Neural progenitor cell (in vitro differentiated cells): ENCODE measurements at regions not wholly inside any gene's neighbourhood (a gene's known extent, or its start where the extent isn't known, plus 50 kb on each side); places are given as distances from the start of the nearest gene placed in this dataset.
A peak's percentile ranks its signal among the peaks of the same experiment; 100 is the strongest.

Source experiments
- DNase-seq: peaks from one replicate; pipeline ENCODE4 v3.0.0-alpha.2; 2016; ENCODE audit warnings: low spot score
- H2AFZ ChIP-seq: fragments of 200-600 bp; sonication (generic); replicated peaks from 2 replicates; pipeline ENCODE4 v1.6.1; 2016; ENCODE audit warnings: antibody characterized with exemption
- H3F3A ChIP-seq: fragments of 200-600 bp; sonication (generic); 2 replicates; pipeline ENCODE4 v1.6.1; 2016; ENCODE audit warnings: antibody characterized with exemption, low read depth
- H3K27ac ChIP-seq: fragments of 200-600 bp; sonication (generic); 2 replicates; pipeline ENCODE4 v1.5.1; 2016; ENCODE audit warnings: mild to moderate bottlenecking
- H3K27me3 ChIP-seq: fragments of 200-600 bp; sonication (generic); 2 replicates; pipeline ENCODE4 v1.6.1; 2016; ENCODE audit warnings: mild to moderate bottlenecking, moderate library complexity
- H3K36me3 ChIP-seq: fragments of 200-600 bp; sonication (generic); 2 replicates; pipeline ENCODE4 v1.5.1; 2016
- H3K4me1 ChIP-seq: fragments of 200-600 bp; sonication (generic); 2 replicates; pipeline ENCODE4 v1.6.1; 2016; ENCODE audit warnings: mixed run types
- H3K4me2 ChIP-seq: fragments of 200-600 bp; sonication (generic); 2 replicates; pipeline ENCODE4 v1.6.1; 2016
- H3K4me3 ChIP-seq: fragments of 200-600 bp; sonication (generic); 2 replicates; pipeline ENCODE4 v1.5.1; 2016
- H3K79me2 ChIP-seq: fragments of 200-600 bp; sonication (generic); 2 replicates; pipeline ENCODE4 v1.6.1; 2016; ENCODE audit warnings: low read depth
- H3K9ac ChIP-seq: fragments of 200-600 bp; sonication (generic); 2 replicates; pipeline ENCODE4 v1.6.1; 2016
- H3K9me3 ChIP-seq: fragments of 200-600 bp; sonication (generic); 2 replicates; pipeline ENCODE4 v1.5.1; 2016; ENCODE audit warnings: low read depth
- H4K20me1 ChIP-seq: fragments of 200-600 bp; sonication (generic); 2 replicates; pipeline ENCODE4 v1.6.1; 2016; ENCODE audit warnings: low read depth
- H3K27ac Mint-ChIP-seq: 3 replicates; pipeline ENCODE4 v1.8.0; 2021; ENCODE audit warnings: mixed read lengths
- H3K27me3 Mint-ChIP-seq: 2 replicates; pipeline ENCODE4 v1.8.0; 2022; ENCODE audit warnings: low read depth, mild to moderate bottlenecking, inconsistent platforms, moderate library complexity, mixed read lengths; ENCODE audit not compliant: insufficient read depth
- H3K36me3 Mint-ChIP-seq: 3 replicates; pipeline ENCODE4 v1.8.0; 2021; ENCODE audit warnings: mixed read lengths
- H3K4me1 Mint-ChIP-seq: 3 replicates; pipeline ENCODE4 v1.8.0; 2021; ENCODE audit warnings: mixed read lengths
- H3K4me3 Mint-ChIP-seq: 3 replicates; pipeline ENCODE4 v1.8.0; 2021; ENCODE audit warnings: mild to moderate bottlenecking, moderate library complexity, mixed read lengths
- H3K9me3 Mint-ChIP-seq: 3 replicates; pipeline ENCODE4 v1.8.0; 2020; ENCODE audit warnings: mixed read lengths
- EZH2 ChIP-seq: fragments of 200-600 bp; sonication (generic); IDR thresholded peaks from 2 replicates; pipeline ENCODE4 v1.6.1; 2017; ENCODE audit warnings: antibody characterized with exemption, mild to moderate bottlenecking, moderate library complexity
- EZH2phosphoT487 ChIP-seq: fragments of 200-600 bp; sonication (generic); IDR thresholded peaks from 2 replicates; pipeline ENCODE4 v1.6.1; 2017; ENCODE audit warnings: antibody characterized with exemption
- TF ChIP-seq, protein P1 (sequence below): fragments of 200-600 bp; sonication (generic); IDR thresholded peaks from 2 replicates; pipeline ENCODE4 v1.5.1; 2017; ENCODE audit warnings: antibody characterized with exemption, mild to moderate bottlenecking

DNA sequence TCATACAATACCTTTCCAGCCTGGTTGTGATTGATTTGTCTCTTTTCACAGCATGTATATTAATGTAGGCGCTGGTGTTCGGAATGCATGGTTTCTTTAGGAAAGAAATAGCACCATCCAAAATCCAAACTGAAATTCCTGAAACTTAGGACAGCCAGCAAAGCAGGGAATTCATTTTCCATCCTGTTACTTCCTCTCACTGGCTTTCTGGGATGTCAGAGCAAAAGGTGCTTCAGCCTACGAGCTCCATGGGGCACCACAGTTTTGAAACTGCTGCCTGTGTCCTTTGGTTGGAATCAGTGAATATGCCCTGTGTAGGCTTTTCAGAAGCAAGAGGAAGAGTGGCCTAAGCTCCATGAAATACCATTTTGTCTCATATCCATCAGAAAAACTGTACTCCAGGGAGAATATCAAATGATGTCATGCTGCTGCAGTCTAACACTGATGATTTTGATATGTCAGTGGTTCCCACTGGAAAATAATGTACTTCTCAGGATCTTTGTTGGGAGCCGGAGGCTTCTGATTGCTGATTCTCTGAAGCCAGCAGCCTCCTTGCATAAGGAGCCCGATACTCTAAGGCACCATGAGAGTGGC is 117.8 kb upstream of the SERP2 start:
- H3K4me1 Mint-ChIP-seq, result peaks cover 30% of the 10 kb centered on the region
- Histone ChIP-seq H3K27ac (no peak overlapping the region), H3K4me2 (peak overlapping the region; percentile 54), H3K9ac (no peak overlapping the region), H3K4me3 (no peak overlapping the region), H3K79me2 (no peaks in the 10 kb centered on the region), H3K4me1 (peaks cover 16% of the 10 kb centered on the region), H3K27me3 (no peaks in the 10 kb centered on the region), H3K9me3 (no peaks in the 10 kb centered on the region), H3K36me3 (no peaks in the 10 kb centered on the region), H3F3A (no peaks in the 10 kb centered on the region), H2AFZ (peak overlapping the region; percentile 85), H4K20me1 (no peaks in the 10 kb centered on the region)
- H3K27me3 Mint-ChIP-seq, result peaks cover 8% of the 10 kb centered on the region
- no peaks in the 10 kb centered on the region for H3K36me3 Mint-ChIP-seq
- no peaks in the 10 kb centered on the region for H3K9me3 Mint-ChIP-seq
- peak overlapping the region; percentile 61 for H3K27ac Mint-ChIP-seq
- no peak overlapping the region for H3K4me3 Mint-ChIP-seq
- DNase-seq, result no peak
- TF ChIP-seq EZH2phosphoT487 (no peak), EZH2 (no peak)
- TF ChIP-seq, protein P1, sequence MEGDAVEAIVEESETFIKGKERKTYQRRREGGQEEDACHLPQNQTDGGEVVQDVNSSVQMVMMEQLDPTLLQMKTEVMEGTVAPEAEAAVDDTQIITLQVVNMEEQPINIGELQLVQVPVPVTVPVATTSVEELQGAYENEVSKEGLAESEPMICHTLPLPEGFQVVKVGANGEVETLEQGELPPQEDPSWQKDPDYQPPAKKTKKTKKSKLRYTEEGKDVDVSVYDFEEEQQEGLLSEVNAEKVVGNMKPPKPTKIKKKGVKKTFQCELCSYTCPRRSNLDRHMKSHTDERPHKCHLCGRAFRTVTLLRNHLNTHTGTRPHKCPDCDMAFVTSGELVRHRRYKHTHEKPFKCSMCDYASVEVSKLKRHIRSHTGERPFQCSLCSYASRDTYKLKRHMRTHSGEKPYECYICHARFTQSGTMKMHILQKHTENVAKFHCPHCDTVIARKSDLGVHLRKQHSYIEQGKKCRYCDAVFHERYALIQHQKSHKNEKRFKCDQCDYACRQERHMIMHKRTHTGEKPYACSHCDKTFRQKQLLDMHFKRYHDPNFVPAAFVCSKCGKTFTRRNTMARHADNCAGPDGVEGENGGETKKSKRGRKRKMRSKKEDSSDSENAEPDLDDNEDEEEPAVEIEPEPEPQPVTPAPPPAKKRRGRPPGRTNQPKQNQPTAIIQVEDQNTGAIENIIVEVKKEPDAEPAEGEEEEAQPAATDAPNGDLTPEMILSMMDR, result no peak

DNA sequence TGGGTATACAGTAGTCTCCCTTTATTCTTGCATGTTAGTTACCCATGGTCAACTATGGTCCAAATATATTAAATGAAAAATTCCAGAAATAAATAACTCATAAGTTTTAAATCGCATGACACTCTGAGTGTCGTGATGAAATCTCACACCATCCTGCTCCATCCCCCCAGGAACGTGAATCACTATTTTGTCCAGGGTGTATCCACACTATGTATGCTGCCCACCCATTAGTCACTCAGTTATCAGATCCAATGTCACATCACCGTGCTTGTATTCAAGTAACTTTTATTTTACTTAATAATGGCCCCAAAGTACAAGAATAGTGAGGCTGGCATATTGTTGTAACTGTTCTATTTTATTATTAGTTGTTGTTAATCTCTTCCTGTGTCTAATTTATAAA is 115.8 kb upstream of the SERP2 start:
- Histone ChIP-seq H3K27ac (no peak overlapping the region), H3K4me1 (peaks cover 16% of the 10 kb centered on the region), H2AFZ (no peak overlapping the region), H3K4me3 (no peak overlapping the region), H3K9ac (no peak overlapping the region), H3F3A (no peaks in the 10 kb centered on the region), H3K36me3 (no peaks in the 10 kb centered on the region), H3K4me2 (no peak overlapping the region), H3K27me3 (no peaks in the 10 kb centered on the region), H3K9me3 (no peaks in the 10 kb centered on the region), H4K20me1 (no peaks in the 10 kb centered on the region), H3K79me2 (no peaks in the 10 kb centered on the region)
- Mint-ChIP-seq H3K27ac (no peak overlapping the region), H3K4me3 (no peak overlapping the region), H3K9me3 (no peaks in the 10 kb centered on the region), H3K27me3 (peaks cover 5% of the 10 kb centered on the region), H3K36me3 (no peaks in the 10 kb centered on the region), H3K4me1 (peaks cover 35% of the 10 kb centered on the region)
- TF ChIP-seq EZH2phosphoT487, result no peak
- TF ChIP-seq, protein P1, result no peak
- TF ChIP-seq EZH2, result no peak
- DNase-seq, result no peak

DNA sequence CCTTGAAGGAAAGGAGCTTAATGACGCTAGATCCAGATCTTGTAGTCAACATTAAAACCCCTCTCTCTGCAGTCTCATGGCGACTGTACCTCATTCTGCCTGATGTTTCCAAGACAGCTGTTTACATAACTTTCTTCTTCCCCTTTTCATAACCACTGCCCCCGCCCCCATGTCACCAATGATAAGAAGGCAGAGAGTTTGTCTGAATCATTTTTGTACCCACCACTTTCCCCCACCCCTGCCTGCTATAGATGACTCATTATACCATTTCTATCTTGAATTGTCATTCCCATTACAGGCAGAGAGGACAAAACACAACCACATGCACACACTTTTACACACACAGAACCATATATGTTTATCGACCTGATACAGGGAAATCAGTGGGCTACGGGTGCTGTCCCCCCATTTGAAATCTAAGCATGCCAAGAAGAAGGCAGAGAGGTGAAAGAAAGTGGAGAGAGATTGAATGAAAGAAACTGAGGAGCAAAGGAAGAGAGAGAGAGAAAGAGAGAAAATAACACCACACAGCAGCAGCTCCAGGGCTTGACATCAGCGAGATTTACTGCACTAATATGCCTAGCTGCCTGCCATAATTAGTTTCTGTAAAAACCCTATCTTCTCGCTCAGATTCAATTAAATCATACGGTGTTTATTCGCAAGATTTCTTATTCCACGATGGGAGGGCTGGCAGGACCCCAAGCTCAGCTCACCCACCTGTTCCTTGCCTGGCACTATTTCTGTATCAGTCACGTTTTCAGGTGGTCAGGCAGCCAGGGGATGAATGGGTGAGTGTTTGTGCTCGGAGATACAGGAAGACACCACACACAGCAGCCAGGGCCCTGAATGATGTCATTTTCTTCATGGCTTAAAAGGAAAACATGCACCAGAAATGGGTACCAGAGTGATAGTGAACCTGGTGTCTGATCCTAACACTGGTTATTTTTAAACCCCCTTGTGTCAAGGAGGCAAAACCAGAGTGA is 114.3 kb upstream of the SERP2 start:
- H3K27ac ChIP-seq, result no peak overlapping the region
- H3K4me1 Mint-ChIP-seq, result peaks cover 43% of the 10 kb centered on the region
- no peak overlapping the region for H3K4me2 ChIP-seq
- no peaks in the 10 kb centered on the region for H3K36me3 ChIP-seq
- TF ChIP-seq EZH2 (no peak), EZH2phosphoT487 (no peak)
- TF ChIP-seq, protein P1, result no peak
- H3K4me3 ChIP-seq, result no peak overlapping the region
- H3F3A ChIP-seq, result no peaks in the 10 kb centered on the region
- H3K27me3 ChIP-seq, result no peaks in the 10 kb centered on the region
- DNase-seq, result no peak
- peaks cover 5% of the 10 kb centered on the region for H3K27me3 Mint-ChIP-seq
- H2AFZ ChIP-seq, result no peak overlapping the region
- H3K79me2 ChIP-seq, result no peaks in the 10 kb centered on the region
- no peak overlapping the region for H3K4me3 Mint-ChIP-seq
- H3K27ac Mint-ChIP-seq, result no peak overlapping the region
- H3K9me3 ChIP-seq, result no peaks in the 10 kb centered on the region
- no peaks in the 10 kb centered on the region for H4K20me1 ChIP-seq
- no peak overlapping the region for H3K9ac ChIP-seq
- peaks cover 16% of the 10 kb centered on the region for H3K4me1 ChIP-seq
- H3K36me3 Mint-ChIP-seq, result no peaks in the 10 kb centered on the region
- no peaks in the 10 kb centered on the region for H3K9me3 Mint-ChIP-seq
